ENCODE measurements at regions not wholly inside any gene's neighbourhood (a gene's known extent, or its start where the extent isn't known, plus 50 kb on each side); places are given as distances from the start of the nearest gene placed in this dataset.

GRCh38 chr14:95374239-95374997, 54.7 kb upstream of the CLMN start:
- Mint-ChIP-seq H3K9me3 (peaks cover 11% of the 10 kb centered on the region), H3K4me3 (no peak overlapping the region), H3K36me3 (ENCODE audit: low read depth) (no peaks in the 10 kb centered on the region), H3K4me1 (ENCODE audit: low read depth) (peaks cover 5% of the 10 kb centered on the region), H3K27ac (no peak overlapping the region), H3K27me3 (peaks cover 9% of the 10 kb centered on the region)
- intact Hi-C loops (cut with micrococcal nuclease), result no loop called here

GRCh38 chr14:95370076-95370475, 50.4 kb upstream of the CLMN start:
- no peaks in the 10 kb centered on the region for H3K9me3 Mint-ChIP-seq
- peaks cover 5% of the 10 kb centered on the region for H3K4me1 Mint-ChIP-seq (ENCODE audit: low read depth)
- H3K27me3 Mint-ChIP-seq, result peaks cover 7% of the 10 kb centered on the region
- H3K36me3 Mint-ChIP-seq (ENCODE audit: low read depth), result no peaks in the 10 kb centered on the region
- intact Hi-C loops (cut with micrococcal nuclease), result no loop called here
- no peak overlapping the region for H3K4me3 Mint-ChIP-seq
- no peak overlapping the region for H3K27ac Mint-ChIP-seq
